ENCODE measurements at regions not wholly inside any gene's neighbourhood (a gene's known extent, or its start where the extent isn't known, plus 50 kb on each side); places are given as distances from the start of the nearest gene placed in this dataset.

- BruUV-seq (replicated peaks) = no TSS peak
- no peaks in the 10 kb centered on the region; a peak in 1 of 4 replicates for H3K9me3 ChIP-seq (ENCODE audit: control insufficient read depth in 1 of 2, insufficient read depth in 1 of 2, low read depth in 1 of 2, low read length in 2 of 2)
- no peaks in the 10 kb centered on the region for H3K79me2 ChIP-seq (ENCODE audit: insufficient read depth, low read length)
- H2AFZ ChIP-seq (ENCODE audit: low read depth, low read length, poor library complexity, severe bottlenecking) = no peak overlapping the region
- H3K4me3 ChIP-seq (replicated peaks in 1 of 2; ENCODE audit: low read depth in 1 of 2, low read length in 2 of 2) = no peak overlapping the region
- ChIA-PET POLR2A (no interaction called here), RAD21 (ENCODE audit: low non-redundant PET in 1 of 2, low total read pairs in 2 of 2, uncharacterized antibody in 2 of 2, unreplicated experiment in 2 of 2) (no interaction called here), CTCF (no interaction called here)
- no peak for ATAC-seq
- no peak for DNase-seq (ENCODE audit: low read depth, low spot score)
- no peak overlapping the region for H3K9ac ChIP-seq (ENCODE audit: low read length)
- H4K20me1 ChIP-seq (ENCODE audit: insufficient read depth) = no peaks in the 10 kb centered on the region
- no peak overlapping the region for H3K27ac ChIP-seq (ENCODE audit: low read depth, low read length)
- no peak overlapping the region for H3K4me2 ChIP-seq (ENCODE audit: low read length)
- no peaks in the 10 kb centered on the region; the same call in 1 of the 2 replicates for H3K27me3 ChIP-seq (ENCODE audit: insufficient read depth, low read length)
- no peaks in the 10 kb centered on the region for H3K4me1 ChIP-seq (ENCODE audit: control insufficient read depth in 1 of 2, insufficient read depth in 2 of 2, low read length in 2 of 2)
- no peaks in the 10 kb centered on the region for H3K36me3 ChIP-seq (ENCODE audit: control insufficient read depth in 1 of 2, insufficient read depth in 2 of 2, low read length in 2 of 2)
- no peaks in the 10 kb centered on the region for H3K9me2 ChIP-seq (ENCODE audit: insufficient read depth)
- intact Hi-C loops (cut with micrococcal nuclease) = no loop called here
- TF ChIP-seq FOSL1 (IDR thresholded peaks at IDR 0.05; ENCODE audit: low read depth) (no peak), SP1 (IDR thresholded peaks at IDR 0.05; ENCODE audit: low read depth) (no peak), ZFX (IDR thresholded peaks at IDR 0.05) (no peak), ZBTB33 (IDR thresholded peaks at IDR 0.05; ENCODE audit: extremely low read depth, insufficient replicate concordance, low read length) (no peak), POLR2AphosphoS5 (IDR thresholded peaks at IDR 0.05; ENCODE audit: low read depth, low read length) (no peak), ZNF274 (IDR thresholded peaks at IDR 0.05; ENCODE audit: low read depth, low read length) (no peak), POLR2A (IDR thresholded peaks at IDR 0.05; ENCODE audit: borderline replicate concordance, extremely low read depth, insufficient read depth, insufficient read length) (no peak), RAD21 (IDR thresholded peaks at IDR 0.05; ENCODE audit: low read depth) (no peak), SIN3A (IDR thresholded peaks at IDR 0.05; ENCODE audit: low read depth) (no peak), MAX (IDR thresholded peaks at IDR 0.05) (no peak), CEBPB (IDR thresholded peaks at IDR 0.05; ENCODE audit: low read depth) (no peak), SRF (IDR thresholded peaks at IDR 0.05; ENCODE audit: low read depth) (no peak), EZH2 (IDR thresholded peaks at IDR 0.05) (no peak), ELF1 (IDR thresholded peaks at IDR 0.05; ENCODE audit: borderline replicate concordance, low read depth) (no peak), JUND (IDR thresholded peaks at IDR 0.05) (no peak)
Measured at GRCh38 chr10:129045599-129045998, 421.4 kb upstream of the MGMT start.
